H1 (cell line): ENCODE measurements at regions not wholly inside any gene's neighbourhood (a gene's known extent, or its start where the extent isn't known, plus 50 kb on each side); places are given as distances from the start of the nearest gene placed in this dataset.

Experiments
- BACH1 ChIP-seq: IDR thresholded peaks from 2 replicates; pipeline ENCODE4 v1.6.1; 2012; ENCODE audit warnings: low read length, improper control_type of control experiment
- CBX8 ChIP-seq: fragments of 300-800, 300-1000 bp; sonication (generic); IDR thresholded peaks from 2 replicates; pipeline ENCODE4 v1.7.1; 2016; ENCODE audit warnings: low read depth, low read length, borderline replicate concordance
- EZH2 ChIP-seq: fragments of 200-600 bp; sonication (generic); IDR thresholded peaks from 2 replicates; pipeline ENCODE4 v1.7.1; 2012; ENCODE audit warnings: low read depth, mild to moderate bottlenecking, moderate library complexity, low read length, inconsistent platforms; ENCODE audit not compliant: severe bottlenecking
- JUND ChIP-seq: IDR thresholded peaks from 2 replicates; pipeline ENCODE4 v1.6.1; 2011; ENCODE audit warnings: mild to moderate bottlenecking, improper control_type of control experiment, low read length
- POLR2A ChIP-seq, 2 experiments: IDR thresholded peaks; 1 replicate in 1 of 2; 2 replicates in 1 of 2; pipeline ENCODE4 v1.6.1; 2011; ENCODE audit warnings: low read depth in 2 of 2, low read length in 2 of 2, mild to moderate bottlenecking in 2 of 2; ENCODE audit errors: control extremely low read depth in 1 of 2
- POU5F1 ChIP-seq: IDR thresholded peaks from 2 replicates; pipeline ENCODE4 v1.6.1; 2011; ENCODE audit warnings: low read depth, mild to moderate bottlenecking, low read length, moderate library complexity
- RAD21 ChIP-seq, 2 experiments: IDR thresholded peaks in 1 of 2; conservative IDR thresholded peaks in 1 of 2; 2 replicates each; pipeline ENCODE4 v1.6.1; 2011; ENCODE audit warnings: low read depth in 2 of 2, low read length in 2 of 2, improper control_type of control experiment in 1 of 2, inconsistent platforms in 1 of 2, mild to moderate bottlenecking in 1 of 2, moderate library complexity in 1 of 2
- SIX5 ChIP-seq: IDR thresholded peaks from 2 replicates; pipeline ENCODE4 v1.6.1; 2011; ENCODE audit warnings: mild to moderate bottlenecking, low read depth, low read length
- SP2 ChIP-seq: IDR thresholded peaks from 2 replicates; pipeline ENCODE4 v1.6.1; 2012; ENCODE audit warnings: mild to moderate bottlenecking, low read length, inconsistent platforms
- TEAD4 ChIP-seq: IDR thresholded peaks from 2 replicates; pipeline ENCODE4 v1.6.1; 2012; ENCODE audit warnings: low read depth, low read length, inconsistent platforms, mixed read lengths
- TF ChIP-seq, protein P1 (sequence below): fragments of 300-600 bp; sonication (generic); IDR thresholded peaks from 2 replicates; pipeline ENCODE4 v1.7.1; 2012; ENCODE audit warnings: low read length, moderate library complexity, mild to moderate bottlenecking, inconsistent platforms; ENCODE audit not compliant: insufficient replicate concordance
- TF ChIP-seq, protein P2 (sequence below): IDR thresholded peaks from 2 replicates; pipeline ENCODE4 v1.6.1; 2011; ENCODE audit warnings: low read length, improper control_type of control experiment

DNA sequence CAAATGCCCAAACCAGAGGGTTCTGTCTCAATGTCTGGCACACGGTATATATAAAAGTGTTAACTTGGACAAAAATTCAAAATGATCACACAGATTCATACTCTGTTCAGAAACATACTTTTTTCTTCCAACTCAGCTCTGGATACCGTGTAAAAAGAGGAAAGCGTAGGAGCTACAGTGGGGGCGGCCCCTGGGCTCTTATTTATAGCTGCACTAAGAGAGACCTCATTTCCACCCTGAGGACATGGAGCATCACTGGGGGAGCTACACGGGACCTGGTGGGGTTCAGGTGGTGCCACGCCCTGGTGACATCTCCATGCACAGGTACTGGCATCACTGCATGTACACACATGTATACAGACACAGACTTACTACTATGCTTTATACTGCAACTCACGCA is 185.9 kb upstream of the FOXQ1 start (continued):
- TF ChIP-seq, protein P1, sequence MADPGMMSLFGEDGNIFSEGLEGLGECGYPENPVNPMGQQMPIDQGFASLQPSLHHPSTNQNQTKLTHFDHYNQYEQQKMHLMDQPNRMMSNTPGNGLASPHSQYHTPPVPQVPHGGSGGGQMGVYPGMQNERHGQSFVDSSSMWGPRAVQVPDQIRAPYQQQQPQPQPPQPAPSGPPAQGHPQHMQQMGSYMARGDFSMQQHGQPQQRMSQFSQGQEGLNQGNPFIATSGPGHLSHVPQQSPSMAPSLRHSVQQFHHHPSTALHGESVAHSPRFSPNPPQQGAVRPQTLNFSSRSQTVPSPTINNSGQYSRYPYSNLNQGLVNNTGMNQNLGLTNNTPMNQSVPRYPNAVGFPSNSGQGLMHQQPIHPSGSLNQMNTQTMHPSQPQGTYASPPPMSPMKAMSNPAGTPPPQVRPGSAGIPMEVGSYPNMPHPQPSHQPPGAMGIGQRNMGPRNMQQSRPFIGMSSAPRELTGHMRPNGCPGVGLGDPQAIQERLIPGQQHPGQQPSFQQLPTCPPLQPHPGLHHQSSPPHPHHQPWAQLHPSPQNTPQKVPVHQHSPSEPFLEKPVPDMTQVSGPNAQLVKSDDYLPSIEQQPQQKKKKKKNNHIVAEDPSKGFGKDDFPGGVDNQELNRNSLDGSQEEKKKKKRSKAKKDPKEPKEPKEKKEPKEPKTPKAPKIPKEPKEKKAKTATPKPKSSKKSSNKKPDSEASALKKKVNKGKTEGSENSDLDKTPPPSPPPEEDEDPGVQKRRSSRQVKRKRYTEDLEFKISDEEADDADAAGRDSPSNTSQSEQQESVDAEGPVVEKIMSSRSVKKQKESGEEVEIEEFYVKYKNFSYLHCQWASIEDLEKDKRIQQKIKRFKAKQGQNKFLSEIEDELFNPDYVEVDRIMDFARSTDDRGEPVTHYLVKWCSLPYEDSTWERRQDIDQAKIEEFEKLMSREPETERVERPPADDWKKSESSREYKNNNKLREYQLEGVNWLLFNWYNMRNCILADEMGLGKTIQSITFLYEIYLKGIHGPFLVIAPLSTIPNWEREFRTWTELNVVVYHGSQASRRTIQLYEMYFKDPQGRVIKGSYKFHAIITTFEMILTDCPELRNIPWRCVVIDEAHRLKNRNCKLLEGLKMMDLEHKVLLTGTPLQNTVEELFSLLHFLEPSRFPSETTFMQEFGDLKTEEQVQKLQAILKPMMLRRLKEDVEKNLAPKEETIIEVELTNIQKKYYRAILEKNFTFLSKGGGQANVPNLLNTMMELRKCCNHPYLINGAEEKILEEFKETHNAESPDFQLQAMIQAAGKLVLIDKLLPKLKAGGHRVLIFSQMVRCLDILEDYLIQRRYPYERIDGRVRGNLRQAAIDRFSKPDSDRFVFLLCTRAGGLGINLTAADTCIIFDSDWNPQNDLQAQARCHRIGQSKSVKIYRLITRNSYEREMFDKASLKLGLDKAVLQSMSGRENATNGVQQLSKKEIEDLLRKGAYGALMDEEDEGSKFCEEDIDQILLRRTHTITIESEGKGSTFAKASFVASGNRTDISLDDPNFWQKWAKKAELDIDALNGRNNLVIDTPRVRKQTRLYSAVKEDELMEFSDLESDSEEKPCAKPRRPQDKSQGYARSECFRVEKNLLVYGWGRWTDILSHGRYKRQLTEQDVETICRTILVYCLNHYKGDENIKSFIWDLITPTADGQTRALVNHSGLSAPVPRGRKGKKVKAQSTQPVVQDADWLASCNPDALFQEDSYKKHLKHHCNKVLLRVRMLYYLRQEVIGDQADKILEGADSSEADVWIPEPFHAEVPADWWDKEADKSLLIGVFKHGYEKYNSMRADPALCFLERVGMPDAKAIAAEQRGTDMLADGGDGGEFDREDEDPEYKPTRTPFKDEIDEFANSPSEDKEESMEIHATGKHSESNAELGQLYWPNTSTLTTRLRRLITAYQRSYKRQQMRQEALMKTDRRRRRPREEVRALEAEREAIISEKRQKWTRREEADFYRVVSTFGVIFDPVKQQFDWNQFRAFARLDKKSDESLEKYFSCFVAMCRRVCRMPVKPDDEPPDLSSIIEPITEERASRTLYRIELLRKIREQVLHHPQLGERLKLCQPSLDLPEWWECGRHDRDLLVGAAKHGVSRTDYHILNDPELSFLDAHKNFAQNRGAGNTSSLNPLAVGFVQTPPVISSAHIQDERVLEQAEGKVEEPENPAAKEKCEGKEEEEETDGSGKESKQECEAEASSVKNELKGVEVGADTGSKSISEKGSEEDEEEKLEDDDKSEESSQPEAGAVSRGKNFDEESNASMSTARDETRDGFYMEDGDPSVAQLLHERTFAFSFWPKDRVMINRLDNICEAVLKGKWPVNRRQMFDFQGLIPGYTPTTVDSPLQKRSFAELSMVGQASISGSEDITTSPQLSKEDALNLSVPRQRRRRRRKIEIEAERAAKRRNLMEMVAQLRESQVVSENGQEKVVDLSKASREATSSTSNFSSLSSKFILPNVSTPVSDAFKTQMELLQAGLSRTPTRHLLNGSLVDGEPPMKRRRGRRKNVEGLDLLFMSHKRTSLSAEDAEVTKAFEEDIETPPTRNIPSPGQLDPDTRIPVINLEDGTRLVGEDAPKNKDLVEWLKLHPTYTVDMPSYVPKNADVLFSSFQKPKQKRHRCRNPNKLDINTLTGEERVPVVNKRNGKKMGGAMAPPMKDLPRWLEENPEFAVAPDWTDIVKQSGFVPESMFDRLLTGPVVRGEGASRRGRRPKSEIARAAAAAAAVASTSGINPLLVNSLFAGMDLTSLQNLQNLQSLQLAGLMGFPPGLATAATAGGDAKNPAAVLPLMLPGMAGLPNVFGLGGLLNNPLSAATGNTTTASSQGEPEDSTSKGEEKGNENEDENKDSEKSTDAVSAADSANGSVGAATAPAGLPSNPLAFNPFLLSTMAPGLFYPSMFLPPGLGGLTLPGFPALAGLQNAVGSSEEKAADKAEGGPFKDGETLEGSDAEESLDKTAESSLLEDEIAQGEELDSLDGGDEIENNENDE, result no peak
- TF ChIP-seq EZH2 (no peak), POU5F1 (no peak), RAD21 (IDR thresholded peaks at IDR 0.05 in 1 of 2, conservative IDR thresholded peaks at IDR 0.05 in 1 of 2; ENCODE audit: low read depth in 2 of 2, low read length in 2 of 2) (no peak), TEAD4 (no peak), BACH1 (no peak), SP2 (no peak), CBX8 (no peak), JUND (no peak), POLR2A (IDR thresholded peaks at IDR 0.05; ENCODE audit: control extremely low read depth in 1 of 2, low read depth in 2 of 2, low read length in 2 of 2) (no peak), SIX5 (no peak)
- TF ChIP-seq, protein P2, sequence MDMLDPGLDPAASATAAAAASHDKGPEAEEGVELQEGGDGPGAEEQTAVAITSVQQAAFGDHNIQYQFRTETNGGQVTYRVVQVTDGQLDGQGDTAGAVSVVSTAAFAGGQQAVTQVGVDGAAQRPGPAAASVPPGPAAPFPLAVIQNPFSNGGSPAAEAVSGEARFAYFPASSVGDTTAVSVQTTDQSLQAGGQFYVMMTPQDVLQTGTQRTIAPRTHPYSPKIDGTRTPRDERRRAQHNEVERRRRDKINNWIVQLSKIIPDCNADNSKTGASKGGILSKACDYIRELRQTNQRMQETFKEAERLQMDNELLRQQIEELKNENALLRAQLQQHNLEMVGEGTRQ, result no peak
